Loucy (cell line): ENCODE measurements at regions not wholly inside any gene's neighbourhood (a gene's known extent, or its start where the extent isn't known, plus 50 kb on each side); places are given as distances from the start of the nearest gene placed in this dataset.

Experiments
- H2AFZ ChIP-seq: fragments of 200-600 bp; sonication (generic); 2 replicates; pipeline ENCODE4 v1.6.0; 2016; ENCODE audit warnings: antibody characterized with exemption, mild to moderate bottlenecking, low read length, moderate library complexity
- H3F3A ChIP-seq: fragments of 200-600 bp; 2 replicates; pipeline ENCODE4 v1.6.0; 2016; ENCODE audit warnings: antibody characterized with exemption, low read depth, mild to moderate bottlenecking
- H3K27me3 ChIP-seq: fragments of 200-600 bp; sonication (generic); 2 replicates; pipeline ENCODE4 v1.6.1; 2014; ENCODE audit warnings: low read length, mild to moderate bottlenecking; ENCODE audit not compliant: insufficient read depth, poor library complexity, severe bottlenecking
- H3K36me3 ChIP-seq: fragments of 200-600 bp; sonication (generic); 2 replicates; pipeline ENCODE4 v1.6.1; 2016; ENCODE audit warnings: low read length; ENCODE audit not compliant: insufficient read depth
- H3K4me1 ChIP-seq: fragments of 200-600 bp; sonication (generic); 2 replicates; pipeline ENCODE4 v1.5.1; 2014; ENCODE audit warnings: low read length, mild to moderate bottlenecking; ENCODE audit not compliant: insufficient read depth, poor library complexity, severe bottlenecking
- H3K4me2 ChIP-seq: fragments of 200-600 bp; sonication (generic); 2 replicates; pipeline ENCODE4 v1.6.0; 2014; ENCODE audit warnings: antibody characterized with exemption, low read length, low read depth, mild to moderate bottlenecking; ENCODE audit not compliant: poor library complexity, severe bottlenecking
- H3K4me3 ChIP-seq: fragments of 200-600 bp; sonication (generic); 2 replicates; pipeline ENCODE4 v1.5.1; 2014; ENCODE audit warnings: low read length, mild to moderate bottlenecking, mixed read lengths; ENCODE audit not compliant: poor library complexity, severe bottlenecking
- H3K79me2 ChIP-seq: fragments of 200-600 bp; sonication (generic); 2 replicates; pipeline ENCODE4 v1.6.1; 2014; ENCODE audit warnings: low read length; ENCODE audit not compliant: insufficient read depth
- H3K9ac ChIP-seq: fragments of 200-600 bp; sonication (generic); 2 replicates; pipeline ENCODE4 v1.6.0; 2014; ENCODE audit warnings: mild to moderate bottlenecking, low read depth, low read length, moderate library complexity; ENCODE audit not compliant: poor library complexity, severe bottlenecking
- H3K9me2 ChIP-seq: fragments of 200-600 bp; sonication (generic); replicated peaks from 2 replicates; pipeline ENCODE4 v1.6.1; 2016; ENCODE audit warnings: low read depth, low read length, mixed read lengths
- H3K9me3 ChIP-seq: fragments of 200-600 bp; sonication (generic); 2 replicates; pipeline ENCODE4 v1.6.1; 2014; ENCODE audit warnings: mild to moderate bottlenecking, antibody characterized with exemption, low read length, low read depth; ENCODE audit not compliant: insufficient read depth
- H4K20me1 ChIP-seq: fragments of 200-600 bp; sonication (generic); 2 replicates; pipeline ENCODE4 v1.6.0; 2014; ENCODE audit warnings: antibody characterized with exemption, low read length, mild to moderate bottlenecking; ENCODE audit not compliant: insufficient read depth, poor library complexity, severe bottlenecking
- CTCF ChIP-seq: fragments of 200-600 bp; sonication (generic); conservative IDR thresholded peaks from 2 replicates; pipeline ENCODE4 v1.5.1; 2014; ENCODE audit warnings: mild to moderate bottlenecking, antibody characterized with exemption, low read length
- EZH2phosphoT487 ChIP-seq: fragments of 200-600 bp; IDR thresholded peaks from 2 replicates; pipeline ENCODE4 v1.6.1; 2018; ENCODE audit warnings: antibody characterized with exemption, mild to moderate bottlenecking, moderate library complexity, borderline replicate concordance

- no peaks in the 10 kb centered on the region for H3K9me2 ChIP-seq
- no peaks in the 10 kb centered on the region for H3K79me2 ChIP-seq
- TF ChIP-seq CTCF, result no peak
- TF ChIP-seq EZH2phosphoT487, result no peak
- no peaks in the 10 kb centered on the region for H3F3A ChIP-seq
- no peak overlapping the region for H3K9ac ChIP-seq
- H3K4me3 ChIP-seq, result no peak overlapping the region
- no peak overlapping the region for H2AFZ ChIP-seq
- H3K36me3 ChIP-seq, result no peaks in the 10 kb centered on the region
- H3K9me3 ChIP-seq, result no peaks in the 10 kb centered on the region
- no peaks in the 10 kb centered on the region for H3K27me3 ChIP-seq
- no peaks in the 10 kb centered on the region for H3K4me1 ChIP-seq
- H4K20me1 ChIP-seq, result no peaks in the 10 kb centered on the region
- H3K4me2 ChIP-seq, result no peak overlapping the region
These were observed 432.3 kb downstream of the TMEM114 start for GRCh38 chr16:8158051-8158450.

- TF ChIP-seq EZH2phosphoT487, result no peak
- TF ChIP-seq CTCF, result no peak
These were observed 435.0 kb downstream of the TMEM114 start for GRCh38 chr16:8155275-8155674.

GRCh38 chr16:8146256-8147012 lies 443.9 kb downstream of the TMEM114 start:
- Histone ChIP-seq H4K20me1 (no peaks in the 10 kb centered on the region), H3K4me3 (no peak overlapping the region), H3K4me2 (no peak overlapping the region), H3F3A (no peaks in the 10 kb centered on the region), H3K27me3 (no peaks in the 10 kb centered on the region), H3K79me2 (no peaks in the 10 kb centered on the region), H3K9ac (no peak overlapping the region), H3K9me2 (no peaks in the 10 kb centered on the region), H3K4me1 (no peaks in the 10 kb centered on the region), H3K9me3 (no peaks in the 10 kb centered on the region), H2AFZ (no peak overlapping the region), H3K36me3 (no peaks in the 10 kb centered on the region)
- TF ChIP-seq CTCF (no peak), EZH2phosphoT487 (no peak)

More at GRCh38 chr16:8155275-8155674, 435.0 kb downstream of the TMEM114 start:
- H3K79me2 ChIP-seq, result no peaks in the 10 kb centered on the region
- no peaks in the 10 kb centered on the region for H4K20me1 ChIP-seq
- no peaks in the 10 kb centered on the region for H3K9me2 ChIP-seq
- H3K4me1 ChIP-seq, result no peaks in the 10 kb centered on the region
- H3K27me3 ChIP-seq, result no peaks in the 10 kb centered on the region
- no peaks in the 10 kb centered on the region for H3K9me3 ChIP-seq
- H3K4me2 ChIP-seq, result no peak overlapping the region
- no peaks in the 10 kb centered on the region for H3F3A ChIP-seq
- H3K4me3 ChIP-seq, result no peak overlapping the region
- H2AFZ ChIP-seq, result no peak overlapping the region
- no peaks in the 10 kb centered on the region for H3K36me3 ChIP-seq
- H3K9ac ChIP-seq, result no peak overlapping the region
